HepG2 (cell line): ENCODE measurements at regions not wholly inside any gene's neighbourhood (a gene's known extent, or its start where the extent isn't known, plus 50 kb on each side); places are given as distances from the start of the nearest gene placed in this dataset.

Source experiments
- YY1 ChIP-seq: IDR thresholded peaks from 2 replicates; pipeline ENCODE4 v1.6.1; 2011; ENCODE audit warnings: low read length, low read depth, moderate library complexity, mild to moderate bottlenecking; ENCODE audit not compliant: insufficient read depth, insufficient replicate concordance
- TF ChIP-seq, protein P1 (sequence below): sonication (generic); formaldehyde crosslinking; IDR thresholded peaks from 2 replicates; pipeline ENCODE4 v1.5.0; 2020; ENCODE audit warnings: mild to moderate bottlenecking, missing genetic modification reagents, borderline replicate concordance

GRCh38 chr6:137801352-137802114 lies 65.5 kb upstream of the TNFAIP3 start:
- TF ChIP-seq YY1: no peak
- TF ChIP-seq, protein P1, sequence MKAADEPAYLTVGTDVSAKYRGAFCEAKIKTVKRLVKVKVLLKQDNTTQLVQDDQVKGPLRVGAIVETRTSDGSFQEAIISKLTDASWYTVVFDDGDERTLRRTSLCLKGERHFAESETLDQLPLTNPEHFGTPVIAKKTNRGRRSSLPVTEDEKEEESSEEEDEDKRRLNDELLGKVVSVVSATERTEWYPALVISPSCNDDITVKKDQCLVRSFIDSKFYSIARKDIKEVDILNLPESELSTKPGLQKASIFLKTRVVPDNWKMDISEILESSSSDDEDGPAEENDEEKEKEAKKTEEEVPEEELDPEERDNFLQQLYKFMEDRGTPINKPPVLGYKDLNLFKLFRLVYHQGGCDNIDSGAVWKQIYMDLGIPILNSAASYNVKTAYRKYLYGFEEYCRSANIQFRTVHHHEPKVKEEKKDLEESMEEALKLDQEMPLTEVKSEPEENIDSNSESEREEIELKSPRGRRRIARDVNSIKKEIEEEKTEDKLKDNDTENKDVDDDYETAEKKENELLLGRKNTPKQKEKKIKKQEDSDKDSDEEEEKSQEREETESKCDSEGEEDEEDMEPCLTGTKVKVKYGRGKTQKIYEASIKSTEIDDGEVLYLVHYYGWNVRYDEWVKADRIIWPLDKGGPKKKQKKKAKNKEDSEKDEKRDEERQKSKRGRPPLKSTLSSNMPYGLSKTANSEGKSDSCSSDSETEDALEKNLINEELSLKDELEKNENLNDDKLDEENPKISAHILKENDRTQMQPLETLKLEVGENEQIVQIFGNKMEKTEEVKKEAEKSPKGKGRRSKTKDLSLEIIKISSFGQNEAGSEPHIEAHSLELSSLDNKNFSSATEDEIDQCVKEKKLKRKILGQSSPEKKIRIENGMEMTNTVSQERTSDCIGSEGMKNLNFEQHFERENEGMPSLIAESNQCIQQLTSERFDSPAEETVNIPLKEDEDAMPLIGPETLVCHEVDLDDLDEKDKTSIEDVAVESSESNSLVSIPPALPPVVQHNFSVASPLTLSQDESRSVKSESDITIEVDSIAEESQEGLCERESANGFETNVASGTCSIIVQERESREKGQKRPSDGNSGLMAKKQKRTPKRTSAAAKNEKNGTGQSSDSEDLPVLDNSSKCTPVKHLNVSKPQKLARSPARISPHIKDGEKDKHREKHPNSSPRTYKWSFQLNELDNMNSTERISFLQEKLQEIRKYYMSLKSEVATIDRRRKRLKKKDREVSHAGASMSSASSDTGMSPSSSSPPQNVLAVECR (CRISPR knock-in tag): no peak
